NOMO-1 treated with DMSO at 0.1 percent for 48 hours (cell line): ENCODE measurements at regions not wholly inside any gene's neighbourhood (a gene's known extent, or its start where the extent isn't known, plus 50 kb on each side); places are given as distances from the start of the nearest gene placed in this dataset.

Experiments used
- DNase-seq: peaks from one replicate; lab custom pipeline; 2025; ENCODE audit not compliant: unreplicated experiment; lab: John Stamatoyannopoulos, UW

DNA sequence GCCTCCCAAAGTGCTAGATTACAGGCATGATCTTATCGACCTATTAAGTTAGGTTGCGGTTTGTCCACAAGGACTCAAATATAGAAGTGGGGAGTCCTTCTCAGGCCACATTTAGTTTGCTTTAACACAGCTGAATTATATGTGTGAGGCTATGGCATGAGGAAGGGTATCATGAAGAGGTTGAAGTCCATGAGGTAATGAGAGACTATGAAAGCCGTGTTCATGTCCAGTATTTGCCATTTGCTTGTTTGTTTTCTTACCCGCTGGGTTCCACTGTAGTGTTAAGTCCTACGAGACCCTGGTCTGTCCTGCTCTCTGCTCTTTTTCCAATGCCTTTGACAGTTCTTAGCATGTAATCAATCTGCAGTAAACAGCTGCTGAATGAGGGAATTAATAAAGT, 1072.4 kb upstream of the EEF2KMT start:
- DNase-seq, result no peak

DNA sequence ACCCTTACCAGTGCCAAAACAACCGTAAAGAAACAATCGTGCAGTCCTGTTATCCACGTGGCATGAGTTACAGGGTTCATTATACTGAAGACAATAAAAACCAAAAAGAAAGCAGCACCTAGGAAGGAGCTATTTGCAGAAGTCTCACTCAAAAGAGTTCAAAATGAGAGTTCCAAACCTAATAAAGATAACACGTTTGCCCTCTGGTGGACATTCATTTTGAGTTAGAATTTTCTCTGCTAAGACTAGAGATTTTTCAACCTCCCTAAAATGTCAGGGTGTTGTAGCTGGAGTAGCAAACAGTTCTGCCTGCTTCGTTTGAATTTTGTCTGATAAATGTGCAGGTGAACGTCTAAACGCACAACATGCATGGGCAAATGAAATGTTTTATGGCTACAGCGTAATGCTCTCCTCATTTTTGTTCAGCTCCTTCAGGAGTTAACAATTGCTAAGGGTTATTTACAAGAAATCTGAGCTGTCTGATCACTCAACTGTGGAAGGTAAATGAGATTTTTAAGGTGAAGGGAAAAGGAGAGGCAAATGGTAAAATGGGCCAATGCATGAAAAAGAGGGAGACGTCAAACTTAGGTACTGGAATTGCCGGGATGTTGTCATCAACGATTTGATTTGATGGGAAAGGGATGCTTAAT, 1067.9 kb upstream of the EEF2KMT start:
- no peak for DNase-seq

DNA sequence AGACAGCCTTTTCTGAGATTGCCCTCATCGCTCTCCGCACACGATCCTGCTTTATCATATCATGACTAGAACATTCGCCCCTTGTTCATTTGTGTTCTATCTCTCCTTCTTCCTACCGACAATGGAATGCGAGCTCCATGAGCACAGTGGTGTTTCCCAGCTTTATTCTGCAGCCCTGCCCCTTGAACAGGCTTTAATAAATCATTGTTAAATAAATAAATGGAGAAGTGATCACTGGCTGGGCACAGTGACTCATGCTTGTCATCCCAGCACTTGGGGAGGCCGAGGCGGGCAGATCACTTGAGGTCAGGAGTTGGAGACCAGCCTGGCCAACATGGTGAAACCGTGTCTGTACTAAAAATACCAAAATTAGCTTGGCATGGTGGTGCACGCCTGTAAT, 1063.3 kb upstream of the EEF2KMT start:
- no peak for DNase-seq

DNA sequence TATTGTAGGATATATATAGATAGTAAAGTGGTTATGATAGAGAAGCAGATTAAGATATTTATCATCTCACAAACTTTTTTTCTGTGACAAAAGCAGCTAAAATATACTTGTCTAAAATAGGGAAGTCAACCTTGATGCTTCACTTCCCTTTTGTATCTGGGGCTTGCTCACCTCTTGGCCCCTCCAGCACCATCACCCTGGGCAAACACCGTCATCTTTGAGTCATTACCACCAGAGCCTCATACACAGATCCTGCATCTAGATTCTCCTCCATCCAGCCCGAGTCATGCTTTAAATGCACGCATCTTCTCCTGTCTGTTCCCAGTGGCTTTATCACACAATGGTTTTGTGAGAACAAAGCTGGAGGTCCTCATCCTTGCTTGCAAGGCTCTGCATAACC, 1062.7 kb upstream of the EEF2KMT start:
- no peak for DNase-seq

DNA sequence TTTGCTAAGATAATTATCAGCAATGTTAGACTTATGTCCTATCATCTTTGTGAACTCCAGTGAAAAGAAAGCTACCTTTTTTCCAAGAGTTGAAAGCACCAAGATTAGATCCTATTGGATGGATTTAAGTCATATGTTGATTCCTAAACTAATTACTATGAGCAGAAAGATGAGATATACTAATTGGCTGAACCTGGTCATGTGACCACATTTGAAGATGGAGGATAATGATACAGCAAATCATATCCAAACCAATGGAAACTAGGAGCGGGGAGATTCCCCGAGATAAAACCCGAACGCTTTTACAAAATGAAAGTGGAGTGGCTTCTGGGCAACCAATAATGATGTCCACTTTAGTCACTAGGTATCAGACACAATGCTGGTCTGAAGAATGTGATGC, 1060.2 kb upstream of the EEF2KMT start:
- no peak for DNase-seq

DNA sequence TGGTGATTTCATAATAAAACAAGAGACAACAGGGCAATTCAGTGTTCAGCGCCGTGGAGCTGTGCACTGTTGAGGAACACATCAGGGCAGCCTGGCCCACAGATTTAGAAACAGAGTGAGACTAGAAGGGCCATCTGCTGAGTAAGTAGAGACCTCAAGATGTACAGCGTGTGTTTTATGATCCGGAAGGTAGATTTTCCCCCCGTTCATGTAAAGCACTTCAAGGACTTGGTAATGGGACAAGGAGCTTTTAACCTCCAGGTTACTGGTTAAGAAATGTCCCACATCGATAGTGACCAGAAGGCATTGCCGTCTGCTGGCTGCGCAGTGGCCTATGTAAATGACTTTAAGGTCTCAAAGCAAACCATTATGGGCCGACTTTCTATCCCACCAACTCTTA, 1057.7 kb upstream of the EEF2KMT start:
- no peak for DNase-seq

DNA sequence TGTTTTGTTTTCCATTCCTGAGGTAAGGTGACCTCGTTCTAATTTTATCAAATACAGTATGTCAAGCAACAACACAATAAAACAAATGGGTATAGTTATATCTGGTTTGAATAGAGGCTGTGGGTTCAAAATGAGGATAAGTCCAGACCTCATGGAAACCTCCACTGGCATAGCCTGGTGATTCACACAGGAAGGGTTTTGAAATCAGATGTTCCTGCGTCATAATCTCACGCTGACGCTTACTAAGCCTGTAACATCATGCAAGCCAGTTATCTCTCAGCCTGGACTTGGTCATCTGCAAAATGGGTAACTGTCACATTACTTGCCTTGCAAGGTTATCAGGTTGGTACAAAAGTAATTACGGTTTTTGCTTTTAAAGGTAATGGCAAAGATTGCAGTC, 1056.3 kb upstream of the EEF2KMT start:
- DNase-seq, result no peak

DNA sequence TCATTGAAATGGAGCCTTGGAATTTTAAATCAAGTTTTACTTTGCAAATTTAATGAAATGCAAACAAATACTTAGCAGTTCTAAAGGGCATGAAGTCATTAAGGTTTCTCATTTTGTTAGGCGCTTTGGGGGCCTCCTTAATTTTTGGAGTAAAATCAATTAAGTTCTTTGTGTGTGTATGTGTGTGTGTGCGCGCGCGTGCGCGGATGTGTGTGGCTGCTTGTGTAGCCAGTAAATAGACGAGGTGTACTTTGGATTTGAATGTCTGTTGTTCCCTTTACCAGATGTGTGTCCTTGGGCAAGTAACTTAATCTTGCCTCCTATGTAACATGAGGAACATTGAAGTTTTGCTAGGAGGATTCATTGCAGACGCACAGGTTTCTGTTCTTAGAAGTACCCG, 1051.4 kb upstream of the EEF2KMT start:
- DNase-seq, result no peak

DNA sequence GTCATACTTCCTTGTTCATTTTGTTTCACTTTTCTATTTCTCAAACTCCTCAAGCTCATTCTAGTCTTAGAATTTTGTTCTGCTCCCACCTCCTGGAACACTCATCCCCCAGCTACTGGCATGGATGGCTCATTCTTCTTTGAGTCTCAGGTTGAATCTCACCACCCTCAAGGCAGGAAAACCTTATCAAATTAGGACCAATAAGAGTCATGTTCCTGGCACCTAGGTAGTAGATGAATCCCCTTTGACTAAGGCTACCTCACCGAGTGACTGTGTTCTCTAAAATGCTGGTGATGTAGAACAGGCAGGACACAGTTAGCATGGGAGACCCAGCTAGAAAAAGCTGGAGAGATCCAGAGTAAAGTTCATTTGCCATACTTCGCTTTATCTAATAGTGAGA, 1050.8 kb upstream of the EEF2KMT start:
- no peak for DNase-seq

DNA sequence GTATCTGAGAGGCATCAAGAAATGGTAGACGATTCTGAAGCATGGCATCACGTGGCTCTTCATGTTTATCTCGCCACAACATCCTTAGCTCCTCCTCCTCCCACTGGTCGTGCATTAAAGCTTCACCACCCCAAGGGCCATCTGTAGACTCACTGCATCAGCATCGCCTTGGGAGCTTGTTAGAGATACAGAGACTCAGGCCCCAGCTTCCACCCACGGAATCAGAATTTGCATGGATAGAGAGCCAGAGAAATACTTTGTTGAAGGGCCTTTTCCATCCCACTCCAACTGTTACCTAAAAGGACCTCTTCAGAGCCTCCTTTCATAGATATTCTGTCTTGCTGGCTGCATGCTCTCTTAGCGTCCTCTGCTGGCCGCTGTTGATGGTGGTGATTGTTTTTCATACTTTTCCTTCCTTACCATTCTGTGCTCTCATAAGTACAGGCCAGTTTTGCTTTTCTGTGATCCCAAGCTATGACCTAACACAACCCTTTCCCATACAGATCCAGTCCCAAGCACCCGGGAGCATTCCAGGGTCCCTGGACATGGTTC, 1049.4 kb upstream of the EEF2KMT start:
- DNase-seq, result no peak

DNA sequence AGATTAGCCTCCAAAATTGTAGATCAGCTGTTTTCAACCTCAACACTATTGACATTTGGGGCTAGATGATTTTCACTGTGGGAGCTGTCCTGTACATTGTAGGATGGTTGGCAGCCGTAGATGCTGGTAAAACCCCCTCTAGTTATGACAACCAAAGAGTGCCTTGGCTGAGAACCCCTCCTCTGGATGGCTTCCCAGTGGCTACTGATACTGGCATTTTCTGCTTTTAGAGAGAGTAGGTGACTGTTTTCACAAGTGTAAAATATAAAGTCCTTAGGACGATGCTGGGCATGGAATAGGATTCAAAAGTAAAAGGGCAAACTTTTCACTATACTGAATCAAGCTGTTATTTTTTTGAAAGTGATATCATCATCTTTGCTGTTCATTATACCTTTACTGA, 1048.8 kb upstream of the EEF2KMT start:
- no peak for DNase-seq

DNA sequence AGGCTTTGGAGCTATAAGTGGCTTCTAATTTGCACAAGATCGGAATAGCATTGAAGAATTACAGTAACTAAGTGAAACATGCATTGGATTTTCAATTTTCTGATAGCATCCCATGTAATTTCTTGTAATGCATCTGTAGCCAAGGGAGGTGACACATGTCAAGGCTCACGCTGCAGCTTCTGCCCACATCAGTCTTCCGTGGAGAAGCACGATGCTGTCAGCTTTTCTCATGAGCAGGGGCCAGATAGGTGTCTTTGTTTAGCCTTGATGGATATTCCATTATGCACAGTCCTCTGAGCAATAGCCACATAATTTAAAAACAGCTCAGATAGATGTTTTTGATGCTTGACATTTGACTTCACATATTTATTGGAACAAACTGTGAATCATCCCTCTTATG, 1046.9 kb upstream of the EEF2KMT start:
- DNase-seq, result no peak

DNA sequence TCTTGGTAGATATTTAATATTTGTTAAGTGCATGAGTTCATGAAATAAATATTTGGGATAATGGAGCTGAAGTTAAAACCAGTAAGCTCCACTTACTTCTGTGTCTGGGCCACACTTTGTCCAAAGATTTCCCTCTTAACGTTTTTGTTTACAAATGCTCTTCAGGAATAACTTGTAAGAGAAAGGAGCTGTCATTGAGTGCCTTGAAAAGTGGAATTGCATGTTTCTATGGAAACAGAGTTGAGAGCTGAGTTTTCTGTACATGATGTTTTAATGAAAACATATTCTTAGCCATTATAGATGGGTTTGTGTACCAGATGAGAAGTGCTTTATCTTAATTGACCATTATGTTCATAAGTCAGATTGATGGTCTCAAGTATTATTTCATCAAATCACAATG, 1045.4 kb upstream of the EEF2KMT start:
- DNase-seq, result no peak

DNA sequence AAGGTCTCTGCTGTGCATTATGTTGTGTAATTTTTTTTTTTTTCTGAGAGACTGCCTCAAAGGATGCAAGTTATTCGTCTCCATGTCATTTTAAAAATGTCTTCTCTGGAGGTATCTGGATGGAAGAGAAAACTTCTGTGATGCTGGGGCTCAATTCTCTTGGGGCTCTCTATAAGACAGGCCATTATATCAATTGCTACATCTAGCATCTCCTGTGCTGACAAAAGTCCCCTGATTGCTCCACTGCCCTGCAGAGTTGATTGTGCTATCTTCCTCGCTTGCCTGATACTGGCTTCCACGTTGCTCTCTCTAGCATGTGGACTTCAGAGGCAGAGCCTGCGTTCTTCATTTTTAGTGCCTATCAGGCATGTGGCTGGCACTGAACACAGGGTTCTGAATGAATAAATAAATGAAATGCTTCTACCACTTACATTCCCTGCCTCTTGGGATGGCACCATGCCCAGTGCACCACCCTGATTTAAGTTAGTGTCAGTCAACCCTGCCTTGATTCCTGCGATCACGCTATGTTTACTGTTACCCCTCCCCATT, 1035.5 kb upstream of the EEF2KMT start:
- no peak for DNase-seq

DNA sequence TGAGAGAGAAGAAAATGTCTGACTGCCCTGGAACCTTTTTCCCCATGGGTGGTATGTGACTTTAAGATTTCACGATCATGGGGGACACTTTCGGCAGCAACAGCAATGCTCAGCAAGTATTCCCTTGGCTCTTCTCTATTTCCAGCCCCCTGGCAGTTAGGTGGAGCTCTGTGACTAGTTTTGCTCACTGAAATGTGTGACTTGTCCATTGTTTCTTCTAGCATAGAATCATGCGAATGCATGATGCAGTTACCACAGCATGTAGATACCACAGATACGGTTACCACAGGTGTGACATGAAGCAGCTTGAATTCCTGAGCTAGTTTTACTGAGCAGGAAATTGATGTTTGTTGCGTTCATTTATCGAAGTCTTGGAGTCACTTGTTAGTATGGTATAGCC, 1034.5 kb upstream of the EEF2KMT start:
- no peak for DNase-seq

DNA sequence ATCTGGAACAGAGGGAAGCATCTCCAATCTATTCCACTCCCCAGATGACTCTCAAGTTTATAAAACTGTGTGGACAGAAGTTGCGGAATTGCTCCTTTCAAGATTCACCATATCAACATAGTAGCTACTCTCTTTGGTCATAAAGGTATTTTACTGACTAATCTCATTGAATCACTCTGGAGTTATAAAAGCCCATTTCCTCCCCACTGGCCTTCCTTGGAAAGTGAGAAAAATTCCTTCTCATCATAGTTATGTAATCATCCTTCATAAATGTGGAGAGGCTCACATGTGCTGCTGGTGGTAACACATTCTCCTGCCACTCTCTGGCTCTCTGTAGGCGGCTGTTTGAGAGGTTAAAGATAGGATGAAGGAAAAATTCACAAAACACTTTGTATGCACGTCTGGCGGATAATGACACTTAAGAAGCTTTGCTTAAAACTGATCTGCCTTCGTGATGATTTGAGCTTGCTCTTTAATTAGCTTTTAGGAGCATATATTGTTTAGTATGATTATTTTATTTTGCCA, 1034.0 kb upstream of the EEF2KMT start:
- DNase-seq, result no peak

DNA sequence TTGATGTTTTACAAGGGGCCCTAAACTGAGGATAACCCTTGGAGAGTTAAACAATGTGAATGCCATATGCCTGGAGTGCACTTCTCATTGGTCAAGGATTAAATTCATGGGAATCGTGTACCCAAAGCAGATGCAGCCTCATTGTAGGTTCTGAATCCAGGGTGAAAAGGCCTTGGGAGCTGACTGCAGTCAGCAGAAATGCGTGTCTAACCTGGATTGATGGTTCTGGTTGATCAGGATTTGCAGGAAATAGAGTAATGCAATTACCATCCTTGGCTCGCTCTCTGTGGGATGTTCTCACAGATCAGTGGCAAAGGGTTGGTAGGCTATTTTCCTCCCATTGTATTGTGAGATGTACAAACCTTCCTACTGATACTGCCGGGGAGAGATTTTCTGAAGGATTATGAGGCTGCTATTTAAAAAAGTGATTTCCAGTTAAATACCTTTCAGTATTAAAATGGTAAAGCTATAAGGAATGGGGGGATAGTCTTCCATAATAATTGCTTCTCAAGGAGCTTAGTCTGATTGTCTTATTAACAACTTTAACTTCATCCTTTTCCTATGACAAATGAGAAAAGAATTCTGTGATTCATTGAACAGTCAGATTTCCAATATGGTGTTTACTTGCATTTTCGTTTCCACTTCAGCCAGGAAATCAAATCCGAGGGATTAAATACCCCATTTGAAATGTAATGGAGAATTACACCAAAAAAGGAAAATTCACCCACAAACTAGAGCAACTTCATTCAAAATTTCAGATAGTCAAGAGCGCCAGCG, 1028.1 kb upstream of the EEF2KMT start:
- DNase-seq, result no peak

DNA sequence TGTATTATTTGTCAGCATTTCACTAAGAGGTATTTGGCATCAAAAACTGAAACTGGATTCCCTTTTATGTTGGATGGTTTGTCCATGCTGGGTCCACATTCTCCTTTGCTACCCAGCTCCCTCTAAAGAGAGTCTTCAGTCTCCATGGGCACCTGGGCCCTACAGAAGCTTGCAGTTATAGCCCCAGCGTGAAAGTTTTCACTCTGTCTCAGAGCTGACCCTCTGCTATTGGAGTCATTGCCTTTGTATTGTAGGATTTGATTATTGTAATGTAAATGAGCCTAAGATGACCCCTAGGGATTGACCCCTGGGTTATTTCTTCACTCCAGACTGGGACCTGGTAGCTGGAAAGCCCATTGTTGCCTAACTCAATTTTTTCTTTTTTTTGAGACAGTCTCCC, 1026.5 kb upstream of the EEF2KMT start:
- DNase-seq, result no peak

DNA sequence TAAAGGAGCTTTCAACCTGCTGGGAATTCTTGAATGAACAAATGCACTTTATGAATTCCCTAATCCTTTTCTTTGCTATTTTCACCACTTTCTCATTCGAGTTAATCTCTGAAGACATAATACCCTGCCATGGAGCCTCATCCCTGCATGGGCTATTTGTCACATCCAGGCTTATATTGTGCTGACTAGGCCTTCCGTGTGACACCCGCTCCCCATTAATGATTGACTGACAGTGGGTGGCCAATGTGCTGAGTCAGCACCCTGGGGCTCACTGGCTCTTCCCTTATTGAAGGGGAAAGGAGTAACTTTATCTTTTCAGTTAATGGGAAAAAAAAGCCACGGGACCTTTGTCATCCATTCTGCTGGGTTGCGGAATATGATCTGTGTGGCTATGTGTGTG, 1024.8 kb upstream of the EEF2KMT start:
- DNase-seq, result no peak

DNA sequence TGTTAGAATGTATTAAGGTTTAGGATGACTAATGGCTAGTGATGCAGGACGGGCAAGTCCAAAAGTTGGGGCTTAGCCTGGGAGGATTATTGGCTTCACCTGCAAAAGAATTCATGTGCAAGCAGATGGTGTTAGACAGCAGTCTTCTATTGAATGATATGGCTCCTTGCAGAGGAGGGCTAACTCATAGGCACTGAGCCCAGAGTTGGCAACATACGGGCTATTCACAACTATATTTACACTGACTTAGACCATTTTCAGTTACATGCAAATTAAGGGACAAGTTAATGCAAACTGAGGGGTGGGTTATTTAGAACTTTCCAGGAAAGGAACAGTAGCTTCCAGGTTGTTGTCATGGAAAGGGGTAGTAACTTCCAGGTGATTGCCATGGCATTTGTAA, 1017.1 kb upstream of the EEF2KMT start:
- DNase-seq, result no peak

DNA sequence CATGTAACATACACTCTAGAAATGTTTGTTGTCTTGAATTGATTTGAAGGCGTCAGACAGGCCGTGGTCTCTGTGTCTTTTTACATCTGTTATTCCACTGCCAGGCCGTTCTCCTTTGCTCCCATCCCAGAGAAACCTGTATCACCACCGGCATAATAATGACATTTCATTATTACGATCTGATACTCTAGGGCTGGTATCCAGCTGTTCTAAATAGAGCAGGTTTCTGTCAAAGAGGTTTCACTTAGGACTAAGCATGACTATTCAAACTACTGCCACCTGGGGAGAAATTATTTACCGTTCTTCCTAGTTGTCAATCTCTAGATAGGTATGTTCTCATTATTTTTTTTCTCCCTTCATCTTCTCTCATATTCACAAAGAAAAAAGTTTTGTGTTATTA, 1016.2 kb upstream of the EEF2KMT start:
- no peak for DNase-seq

DNA sequence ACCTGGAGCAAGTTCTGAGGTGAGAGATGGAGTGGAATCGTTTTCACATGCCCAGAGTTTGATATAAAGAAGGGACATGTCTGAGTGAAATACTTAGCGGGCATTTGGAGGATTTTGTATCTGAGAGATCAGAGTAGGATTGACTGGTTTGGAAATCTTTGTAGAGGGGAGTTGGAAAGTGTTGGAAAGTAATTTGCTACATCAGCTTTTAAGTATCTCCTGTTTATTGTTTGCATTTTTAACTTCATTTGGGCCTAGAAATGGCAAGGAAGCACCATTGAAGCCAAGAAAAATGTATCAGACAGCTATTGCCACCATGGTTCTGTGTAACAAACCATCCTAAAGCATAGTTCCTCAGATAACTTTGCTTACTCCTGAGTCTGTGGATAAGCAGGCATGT, 1015.1 kb upstream of the EEF2KMT start:
- no peak for DNase-seq
